DND-41 (cell line): ENCODE measurements at regions not wholly inside any gene's neighbourhood (a gene's known extent, or its start where the extent isn't known, plus 50 kb on each side); places are given as distances from the start of the nearest gene placed in this dataset.
A peak's percentile ranks its signal among the peaks of the same experiment; 100 is the strongest.

Experiments used
- ATAC-seq: fragments of 200-7000 bp; cut with Tn5 transposase; 3 replicates; pipeline ENCODE4 v1.9.1; 2021; ENCODE audit warnings: low read depth; ENCODE audit not compliant: insufficient read depth
- DNase-seq: peaks from one replicate; pipeline ENCODE4 v3.0.0-alpha.2; 2020
- H2AFZ ChIP-seq: 2 replicates; pipeline ENCODE4 v1.6.0; 2012; ENCODE audit warnings: low read depth, low read length
- H3K27ac ChIP-seq: 2 replicates; pipeline ENCODE4 v1.5.1; 2012; ENCODE audit warnings: low read length, inconsistent platforms
- H3K27me3 ChIP-seq: fragments of 200-600 bp; sonication (generic); 2 replicates; pipeline ENCODE4 v1.6.0; 2012; ENCODE audit warnings: low read length, mild to moderate bottlenecking, inconsistent platforms; ENCODE audit not compliant: insufficient read depth, poor library complexity
- H3K36me3 ChIP-seq: 2 replicates; pipeline ENCODE4 v1.5.1; 2012; ENCODE audit warnings: low read length, inconsistent platforms; ENCODE audit not compliant: insufficient read depth
- H3K4me1 ChIP-seq: 2 replicates; pipeline ENCODE4 v1.5.1; 2012; ENCODE audit warnings: mild to moderate bottlenecking, low read length; ENCODE audit not compliant: insufficient read depth
- H3K4me2 ChIP-seq: 2 replicates; pipeline ENCODE4 v1.6.0; 2012; ENCODE audit warnings: mild to moderate bottlenecking, moderate library complexity, low read length, inconsistent platforms; ENCODE audit not compliant: insufficient read depth
- H3K4me3 ChIP-seq, 2 experiments: fragments of 200-600 bp in 1 of 2; shearing (Covaris generic) in 1 of 2; 2 replicates each; pipeline ENCODE4 v1.5.1; 2012 to 2016; ENCODE audit warnings: inconsistent platforms in 2 of 2, low read length in 2 of 2, mild to moderate bottlenecking in 2 of 2, low read depth in 1 of 2, moderate library complexity in 1 of 2
- H3K79me2 ChIP-seq: 2 replicates; pipeline ENCODE4 v1.6.0; 2012; ENCODE audit warnings: low read length, inconsistent platforms; ENCODE audit not compliant: insufficient read depth
- H3K9ac ChIP-seq: 2 replicates; pipeline ENCODE4 v1.6.0; 2012; ENCODE audit warnings: low read depth, mild to moderate bottlenecking, inconsistent platforms, low read length, moderate library complexity
- H3K9me3 ChIP-seq: 2 replicates; pipeline ENCODE4 v1.5.1; 2012; ENCODE audit warnings: low read length, moderate library complexity, mild to moderate bottlenecking, inconsistent platforms; ENCODE audit not compliant: insufficient read depth, severe bottlenecking
- H4K20me1 ChIP-seq: 2 replicates; pipeline ENCODE4 v1.6.0; 2012; ENCODE audit warnings: low read length; ENCODE audit not compliant: insufficient read depth
- CTCF ChIP-seq: IDR thresholded peaks from 2 replicates; pipeline ENCODE4 v1.5.1; 2012; ENCODE audit warnings: borderline replicate concordance, low read length, moderate library complexity, mild to moderate bottlenecking; ENCODE audit not compliant: poor library complexity, severe bottlenecking; ENCODE audit errors: extremely low read depth
- EZH2 ChIP-seq: IDR thresholded peaks from 3 replicates; pipeline ENCODE4 v1.6.1; 2012; ENCODE audit warnings: borderline replicate concordance, low read depth, mild to moderate bottlenecking, moderate library complexity, low read length, inconsistent platforms; ENCODE audit not compliant: severe bottlenecking

DNA sequence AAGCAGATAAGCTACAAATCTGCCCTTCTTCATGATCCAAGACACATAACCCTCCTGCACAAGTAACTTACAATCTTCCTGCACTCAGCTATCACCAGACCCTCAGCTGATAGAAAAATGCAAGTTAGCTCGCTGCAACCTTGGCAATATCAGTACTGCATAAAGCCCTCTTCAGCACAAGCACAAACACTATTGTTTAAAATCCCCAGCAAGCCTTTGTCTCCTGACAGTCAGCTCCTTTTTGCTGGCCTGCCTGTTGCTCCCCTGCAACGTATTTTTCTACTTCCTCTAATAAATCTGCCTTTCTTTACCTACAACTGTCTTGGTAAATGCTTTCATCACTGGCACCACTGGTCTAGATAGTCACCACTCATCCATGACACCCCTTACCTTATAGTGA lies 59.8 kb downstream of the BAMBI start:
- no peak for TF ChIP-seq CTCF
- TF ChIP-seq EZH2 = no peak
- H3K4me2 ChIP-seq = no peak overlapping the region
- no peak for DNase-seq
- peaks cover 6% of the 10 kb centered on the region for H3K27me3 ChIP-seq
- peaks cover 4% of the 10 kb centered on the region for H3K9me3 ChIP-seq
- no peaks in the 10 kb centered on the region for H3K79me2 ChIP-seq
- H3K4me1 ChIP-seq = no peaks in the 10 kb centered on the region
- H3K4me3 ChIP-seq = no peak overlapping the region
- no peaks in the 10 kb centered on the region for H3K36me3 ChIP-seq
- ATAC-seq = no peak
- H4K20me1 ChIP-seq = no peaks in the 10 kb centered on the region
- H2AFZ ChIP-seq = no peak overlapping the region
- H3K27ac ChIP-seq = no peak overlapping the region
- no peak overlapping the region for H3K9ac ChIP-seq

- no peak overlapping the region for H3K4me2 ChIP-seq
- H3K4me3 ChIP-seq = no peak overlapping the region
- no peak overlapping the region for H2AFZ ChIP-seq
- ATAC-seq (no peak), DNase-seq (peak; percentile 5)
- peaks cover 4% of the 10 kb centered on the region for H3K9me3 ChIP-seq
- no peaks in the 10 kb centered on the region for H3K4me1 ChIP-seq
- H4K20me1 ChIP-seq = no peaks in the 10 kb centered on the region
- TF ChIP-seq EZH2 (no peak), CTCF (peak; percentile 18)
- H3K36me3 ChIP-seq = no peaks in the 10 kb centered on the region
- peaks cover 6% of the 10 kb centered on the region for H3K27me3 ChIP-seq
- H3K27ac ChIP-seq = no peak overlapping the region
- no peak overlapping the region for H3K9ac ChIP-seq
- no peaks in the 10 kb centered on the region for H3K79me2 ChIP-seq
Observed at GRCh38 chr10:28738200-28738599, 60.9 kb downstream of the BAMBI start.

DNA sequence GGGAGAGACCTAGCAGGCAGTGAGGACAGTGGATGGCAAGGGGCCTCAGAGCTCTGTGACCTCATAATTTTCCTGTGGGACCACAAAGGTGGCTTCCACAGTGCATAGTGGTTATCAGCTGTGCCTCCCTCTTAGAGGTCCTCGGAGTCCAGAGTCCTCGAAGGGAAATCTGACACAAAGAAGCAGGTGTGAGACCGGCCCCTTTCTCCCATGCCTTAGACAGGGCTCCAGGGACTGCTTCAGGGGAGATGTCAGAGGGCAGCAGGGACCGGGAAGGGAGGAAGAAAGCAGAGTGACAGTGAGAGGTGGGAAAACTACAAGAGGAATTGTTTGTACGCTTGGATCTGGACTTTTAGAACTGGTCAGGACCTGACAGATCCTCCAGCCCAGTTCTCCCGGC lies 66.3 kb downstream of the BAMBI start:
- Histone ChIP-seq H3K4me1 (no peaks in the 10 kb centered on the region), H3K9me3 (no peaks in the 10 kb centered on the region), H3K27ac (no peak overlapping the region), H3K4me2 (no peak overlapping the region), H3K36me3 (no peaks in the 10 kb centered on the region), H2AFZ (no peak overlapping the region), H3K9ac (no peak overlapping the region), H4K20me1 (no peaks in the 10 kb centered on the region), H3K27me3 (peaks cover 4% of the 10 kb centered on the region), H3K4me3 (no peak overlapping the region), H3K79me2 (no peaks in the 10 kb centered on the region)
- no peak for DNase-seq
- TF ChIP-seq CTCF (no peak), EZH2 (no peak)
- no peak for ATAC-seq
